Spleen (tissue), 11 donors: ENCODE measurements at regions not wholly inside any gene's neighbourhood (a gene's known extent, or its start where the extent isn't known, plus 50 kb on each side); places are given as distances from the start of the nearest gene placed in this dataset.

Source experiments
- DNase-seq: peaks from one replicate; pipeline ENCODE4 v3.0.0-alpha.2; 2020
- H3K27ac ChIP-seq, 8 donors: fragments of 200-600 bp; sonication (generic) in 7 of 8; 1 replicate in 4 of 8; 2 replicates in 4 of 8; pipeline versions ENCODE4 v1.5.0 to v1.8.0; 2016 to 2021; ENCODE audit warnings: inconsistent platforms in 4 of 8, mild to moderate bottlenecking in 4 of 8, moderate library complexity in 1 of 8
- H3K27me3 ChIP-seq, 7 donors: fragments of 200-600 bp; sonication (generic) in 6 of 7; replicated peaks in 1 of 7; 1 replicate in 4 of 7; 2 replicates in 3 of 7; pipeline versions ENCODE4 v1.5.0 to v1.8.0; 2016 to 2021; ENCODE audit warnings: inconsistent platforms in 3 of 7, mild to moderate bottlenecking in 1 of 7
- H3K36me3 ChIP-seq, 6 donors: fragments of 200-600 bp; sonication (generic) in 5 of 6; 1 replicate in 4 of 6; 2 replicates in 2 of 6; pipeline versions ENCODE4 v1.5.0 to v1.8.0; 2016 to 2021; ENCODE audit warnings: inconsistent platforms in 2 of 6
- H3K4me1 ChIP-seq, 6 donors: fragments of 200-600 bp; sonication (generic) in 5 of 6; 1 replicate in 3 of 6; 2 replicates in 3 of 6; pipeline versions ENCODE4 v1.5.0 to v1.8.0; 2016 to 2021; ENCODE audit warnings: inconsistent platforms in 3 of 6
- H3K4me3 ChIP-seq, 8 donors: fragments of 200-600 bp; sonication (generic) in 7 of 8; 1 replicate in 4 of 8; 2 replicates in 4 of 8; pipeline versions ENCODE4 v1.5.0 to v1.8.0; 2016 to 2021; ENCODE audit warnings: inconsistent platforms in 4 of 8, mild to moderate bottlenecking in 4 of 8, moderate library complexity in 2 of 8
- H3K9me3 ChIP-seq, 8 donors: fragments of 200-600 bp; sonication (generic) in 7 of 8; 1 replicate in 4 of 8; 2 replicates in 4 of 8; pipeline versions ENCODE4 v1.5.0 to v1.8.0; 2016 to 2021; ENCODE audit warnings: inconsistent platforms in 4 of 8
- CTCF ChIP-seq, 11 experiments: fragments of 200-600 bp in 7 of 11; fragments of 450-650 bp in 4 of 11; sonication (generic) in 4 of 11; IDR thresholded peaks in 8 of 11; conservative IDR thresholded peaks in 3 of 11; 1 replicate in 7 of 11; 2 replicates in 4 of 11; pipeline versions ENCODE4 v1.4.0 to v1.8.0; 2016 to 2021; ENCODE audit warnings: antibody characterized with exemption in 11 of 11, inconsistent platforms in 4 of 11, mild to moderate bottlenecking in 1 of 11
- POLR2A ChIP-seq, 3 donors: fragments of 450-650 bp; IDR thresholded peaks; one replicate each; pipeline ENCODE4 v1.5.1; 2017; ENCODE audit warnings: antibody characterized with exemption in 3 of 3, mild to moderate bottlenecking in 1 of 3
- POLR2AphosphoS5 ChIP-seq, 3 donors: sonication (generic); formaldehyde crosslinking; IDR thresholded peaks; one replicate each; pipeline ENCODE4 v1.5.1; 2017; ENCODE audit warnings: antibody characterized with exemption in 3 of 3
- WGBS, 5 donors: extraction: QIAGEN DNeasy Blood & Tissue Kit in 3 of 5; methylation state at CpG; one replicate each; pipeline versions ENCODE4 v1.1.5 to v1.1.7; 2013 to 2018; 5-methylcytosine and 5-hydroxymethylcytosine counted together
- intact Hi-C: fragments of 100-400 bp; cut with DNase I; formaldehyde crosslinking; loops from one replicate; pipeline ENCODE4 v1.15.0; 2023; ENCODE audit warnings: low total_unique reads
- donor health status: healthy with polysubstance abuse.
- donor health status: DM: no; HTN: no; CAD: no; lungs with moderate emphysema.
- donor health status: DM: no; HTN: no; CAD: no.
- donor health status: Bipolar disorder and iron deficiency.
- donor health status: healthy.
- donor health status: DM: no; HTN: no; CAD: no.
- donor health status: DM: yes; HTN: yes; CAD: no.

GRCh38 chr2:8285898-8286297 lies 396.0 kb upstream of the ID2 start:
- Histone ChIP-seq H3K27ac (no peak overlapping the region), H3K36me3 (no peaks in the 10 kb centered on the region), H3K27me3 (peaks cover 0 to 14% (median 0%) of the 10 kb centered on the region in 7 donors), H3K4me3 (no peak overlapping the region), H3K4me1 (peaks cover 0 to 5% (median 0%) of the 10 kb centered on the region in 6 donors), H3K9me3 (no peaks in the 10 kb centered on the region)
- intact Hi-C loops, result no loop called here
- DNase-seq, result no peak
- 71 to 95% (median 91%) methylated on average over 5 of the region's 5 CpGs for WGBS, 5 donors
- TF ChIP-seq POLR2A (IDR thresholded peaks at IDR 0.05) (no peak), CTCF (IDR thresholded peaks at IDR 0.05 in 8 of 11, conservative IDR thresholded peaks at IDR 0.05 in 3 of 11) (no peak)

- no peak overlapping the region for H3K27ac ChIP-seq
- H3K27me3 ChIP-seq, result peaks cover 0 to 14% (median 0%) of the 10 kb centered on the region in 7 donors
- no peak for DNase-seq
- H3K36me3 ChIP-seq, result no peaks in the 10 kb centered on the region
- TF ChIP-seq CTCF (IDR thresholded peaks at IDR 0.05 in 8 of 11, conservative IDR thresholded peaks at IDR 0.05 in 3 of 11) (no peak), POLR2A (IDR thresholded peaks at IDR 0.05) (no peak), POLR2AphosphoS5 (IDR thresholded peaks at IDR 0.05) (no peak)
- H3K4me1 ChIP-seq, result no peaks in the 10 kb centered on the region
- H3K9me3 ChIP-seq, result no peaks in the 10 kb centered on the region
- no peak overlapping the region for H3K4me3 ChIP-seq
- 92 to 96% (median 93%) methylated on average over 2 of the region's 2 CpGs for WGBS, 5 donors
- intact Hi-C loops, result no loop called here
These were observed 393.6 kb upstream of the ID2 start for GRCh38 chr2:8288206-8288605.

- TF ChIP-seq CTCF (IDR thresholded peaks at IDR 0.05 in 8 of 11, conservative IDR thresholded peaks at IDR 0.05 in 3 of 11), result no peak
- no peak for TF ChIP-seq POLR2A (IDR thresholded peaks at IDR 0.05)
- TF ChIP-seq POLR2AphosphoS5 (IDR thresholded peaks at IDR 0.05), result no peak
- peaks cover 0 to 14% (median 0%) of the 10 kb centered on the region in 7 donors for H3K27me3 ChIP-seq
- H3K4me3 ChIP-seq, result no peak overlapping the region
- no peaks in the 10 kb centered on the region for H3K9me3 ChIP-seq
- H3K4me1 ChIP-seq, result no peaks in the 10 kb centered on the region
- no peaks in the 10 kb centered on the region for H3K36me3 ChIP-seq
- no peak for DNase-seq
- 61 to 75% (median 69%) methylated on average over 4 of the region's 4 CpGs for WGBS, 5 donors
- intact Hi-C loops, result no loop called here
- H3K27ac ChIP-seq, result no peak overlapping the region
These were observed 392.7 kb upstream of the ID2 start for GRCh38 chr2:8289111-8289510.

- no peak overlapping the region for H3K4me3 ChIP-seq
- DNase-seq, result no peak
- intact Hi-C loops, result no loop called here
- H3K36me3 ChIP-seq, result no peaks in the 10 kb centered on the region
- 89 to 95% (median 93%) methylated on average over 9 of the region's 9 CpGs for WGBS, 5 donors
- peaks cover 0 to 11% (median 0%) of the 10 kb centered on the region in 7 donors for H3K27me3 ChIP-seq
- TF ChIP-seq POLR2A (IDR thresholded peaks at IDR 0.05), result no peak
- TF ChIP-seq POLR2AphosphoS5 (IDR thresholded peaks at IDR 0.05), result no peak
- TF ChIP-seq CTCF (IDR thresholded peaks at IDR 0.05 in 8 of 11, conservative IDR thresholded peaks at IDR 0.05 in 3 of 11), result no peak
- H3K4me1 ChIP-seq, result no peaks in the 10 kb centered on the region
- H3K9me3 ChIP-seq, result no peaks in the 10 kb centered on the region
- H3K27ac ChIP-seq, result no peak overlapping the region
These were observed 391.0 kb upstream of the ID2 start for GRCh38 chr2:8290771-8291352.
